ENCODE measurements at regions not wholly inside any gene's neighbourhood (a gene's known extent, or its start where the extent isn't known, plus 50 kb on each side); places are given as distances from the start of the nearest gene placed in this dataset.

DNA sequence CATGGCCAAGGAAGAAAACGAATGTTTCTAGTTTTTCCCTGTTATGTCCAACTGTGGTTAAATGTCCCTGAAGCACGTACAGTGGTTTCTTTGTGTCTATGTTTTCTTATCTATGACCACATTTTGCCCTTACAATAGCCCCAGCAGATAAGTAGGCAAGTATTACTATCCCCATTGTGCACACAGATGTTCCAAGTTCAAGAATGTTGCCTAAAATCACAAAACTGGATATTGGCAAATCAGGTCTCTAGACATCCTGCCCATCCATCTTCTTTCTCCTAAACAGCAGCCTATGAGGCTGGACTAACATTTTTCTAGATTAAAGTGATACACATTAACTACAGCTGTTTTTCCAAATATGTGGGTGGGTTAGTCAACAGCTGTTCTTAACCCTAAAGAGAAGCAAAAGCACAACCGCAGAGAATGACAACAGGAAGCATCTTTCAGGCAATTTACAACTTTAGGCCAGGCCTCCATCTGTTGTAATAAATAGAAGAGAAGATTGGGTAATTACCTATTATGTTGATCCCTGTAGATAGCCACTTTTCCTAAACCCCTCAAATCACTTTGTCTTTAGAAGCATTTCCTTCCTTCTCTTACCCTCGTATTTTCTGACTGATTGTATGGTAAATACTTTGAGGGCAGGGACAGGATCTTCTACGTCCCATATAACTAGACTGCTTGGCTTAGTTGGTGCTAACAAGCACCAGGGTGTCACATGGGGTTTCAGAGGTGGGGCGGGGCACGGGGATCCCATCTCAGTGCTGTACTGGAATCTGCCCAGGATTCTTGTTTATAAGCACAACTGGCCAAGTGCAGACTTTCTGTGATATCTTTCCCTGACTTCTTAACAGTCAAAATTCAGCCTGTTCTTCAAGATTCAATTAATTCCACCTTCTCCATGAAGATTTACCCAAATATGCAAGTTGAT is 132.1 kb upstream of the SETBP1 start:
- Histone ChIP-seq H3K9me3 (ENCODE audit: control insufficient read depth in 2 of 3, insufficient read depth in 1 of 3, low read length in 3 of 3) (no peaks in the 10 kb centered on the region), H3K27me3 (ENCODE audit: control insufficient read depth, insufficient read depth, low read length) (no peaks in the 10 kb centered on the region), H3K4me1 (ENCODE audit: control insufficient read depth in 2 of 3, insufficient read depth in 2 of 3, low read depth in 1 of 3, low read length in 3 of 3) (no peaks in the 10 kb centered on the region), H3K27ac (ENCODE audit: low read depth in 2 of 2, low read length in 2 of 2) (no peak overlapping the region), H3K4me3 (ENCODE audit: low read length in 3 of 3) (no peak overlapping the region), H3K9ac (ENCODE audit: low read length in 3 of 3) (no peak overlapping the region), H3K36me3 (ENCODE audit: control insufficient read depth in 2 of 3, insufficient read depth in 3 of 3, low read length in 3 of 3) (no peaks in the 10 kb centered on the region)
- FAIRE-seq, result no peak
- DNase-seq, result peak in 2 of 5 donors; percentile 27 to 61
- intact Hi-C loops (cut with DNase I), result no loop called here
- TF ChIP-seq, protein P1, sequence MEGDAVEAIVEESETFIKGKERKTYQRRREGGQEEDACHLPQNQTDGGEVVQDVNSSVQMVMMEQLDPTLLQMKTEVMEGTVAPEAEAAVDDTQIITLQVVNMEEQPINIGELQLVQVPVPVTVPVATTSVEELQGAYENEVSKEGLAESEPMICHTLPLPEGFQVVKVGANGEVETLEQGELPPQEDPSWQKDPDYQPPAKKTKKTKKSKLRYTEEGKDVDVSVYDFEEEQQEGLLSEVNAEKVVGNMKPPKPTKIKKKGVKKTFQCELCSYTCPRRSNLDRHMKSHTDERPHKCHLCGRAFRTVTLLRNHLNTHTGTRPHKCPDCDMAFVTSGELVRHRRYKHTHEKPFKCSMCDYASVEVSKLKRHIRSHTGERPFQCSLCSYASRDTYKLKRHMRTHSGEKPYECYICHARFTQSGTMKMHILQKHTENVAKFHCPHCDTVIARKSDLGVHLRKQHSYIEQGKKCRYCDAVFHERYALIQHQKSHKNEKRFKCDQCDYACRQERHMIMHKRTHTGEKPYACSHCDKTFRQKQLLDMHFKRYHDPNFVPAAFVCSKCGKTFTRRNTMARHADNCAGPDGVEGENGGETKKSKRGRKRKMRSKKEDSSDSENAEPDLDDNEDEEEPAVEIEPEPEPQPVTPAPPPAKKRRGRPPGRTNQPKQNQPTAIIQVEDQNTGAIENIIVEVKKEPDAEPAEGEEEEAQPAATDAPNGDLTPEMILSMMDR (IDR thresholded peaks at IDR 0.05; ENCODE audit: borderline replicate concordance, extremely low read depth, insufficient read depth), result no peak

GRCh38 chr18:44552706-44553105 is 128.0 kb upstream of the SETBP1 start:
- no peak overlapping the region for H3K4me3 ChIP-seq (ENCODE audit: low read length in 3 of 3)
- H3K9me3 ChIP-seq (ENCODE audit: control insufficient read depth in 2 of 3, insufficient read depth in 1 of 3, low read length in 3 of 3), result no peaks in the 10 kb centered on the region
- no peaks in the 10 kb centered on the region for H3K36me3 ChIP-seq (ENCODE audit: control insufficient read depth in 2 of 3, insufficient read depth in 3 of 3, low read length in 3 of 3)
- TF ChIP-seq, protein P1 (IDR thresholded peaks at IDR 0.05; ENCODE audit: borderline replicate concordance, extremely low read depth, insufficient read depth), result no peak
- FAIRE-seq (no peak), DNase-seq (no peak)
- no peaks in the 10 kb centered on the region for H3K4me1 ChIP-seq (ENCODE audit: control insufficient read depth in 2 of 3, insufficient read depth in 2 of 3, low read depth in 1 of 3, low read length in 3 of 3)
- no peak overlapping the region for H3K9ac ChIP-seq (ENCODE audit: low read length in 3 of 3)
- intact Hi-C loops (cut with DNase I), result no loop called here
- H3K27me3 ChIP-seq (ENCODE audit: control insufficient read depth, insufficient read depth, low read length), result no peaks in the 10 kb centered on the region
- no peak overlapping the region for H3K27ac ChIP-seq (ENCODE audit: low read depth in 2 of 2, low read length in 2 of 2)

DNA sequence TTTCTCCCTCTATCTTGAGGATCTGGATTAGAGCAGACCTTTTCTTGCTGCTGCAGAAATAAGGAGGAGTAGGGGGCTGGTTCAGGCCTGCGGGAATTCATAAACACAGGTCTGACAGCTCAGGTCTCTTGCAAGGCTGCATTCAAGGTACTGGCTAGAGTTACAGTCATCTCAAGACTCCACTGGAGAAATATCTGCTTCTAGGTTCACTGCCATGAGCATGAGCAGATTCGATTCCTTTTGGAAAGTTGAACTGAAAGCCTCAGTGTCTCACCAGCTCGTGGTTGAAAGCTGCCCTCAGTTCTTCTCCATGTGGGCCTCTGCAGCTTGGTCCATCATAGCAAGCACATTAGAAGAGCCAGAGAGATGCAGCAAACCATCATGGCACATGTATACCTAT is 124.4 kb upstream of the SETBP1 start:
- H3K4me3 ChIP-seq (ENCODE audit: low read length in 3 of 3), result no peak overlapping the region
- FAIRE-seq (no peak), DNase-seq (no peak)
- no peak overlapping the region for H3K9ac ChIP-seq (ENCODE audit: low read length in 3 of 3)
- H3K4me1 ChIP-seq (ENCODE audit: control insufficient read depth in 2 of 3, insufficient read depth in 2 of 3, low read depth in 1 of 3, low read length in 3 of 3), result no peaks in the 10 kb centered on the region
- no peak overlapping the region for H3K27ac ChIP-seq (ENCODE audit: low read depth in 2 of 2, low read length in 2 of 2)
- intact Hi-C loops (cut with DNase I), result no loop called here
- H3K27me3 ChIP-seq (ENCODE audit: control insufficient read depth, insufficient read depth, low read length), result no peaks in the 10 kb centered on the region
- no peaks in the 10 kb centered on the region for H3K9me3 ChIP-seq (ENCODE audit: control insufficient read depth in 2 of 3, insufficient read depth in 1 of 3, low read length in 3 of 3)
- TF ChIP-seq, protein P1 (IDR thresholded peaks at IDR 0.05; ENCODE audit: borderline replicate concordance, extremely low read depth, insufficient read depth), result no peak
- H3K36me3 ChIP-seq (ENCODE audit: control insufficient read depth in 2 of 3, insufficient read depth in 3 of 3, low read length in 3 of 3), result no peaks in the 10 kb centered on the region

Data from kidney (tissue), 13 donors.